Brain microvascular endothelial cell (primary cell): ENCODE measurements at regions not wholly inside any gene's neighbourhood (a gene's known extent, or its start where the extent isn't known, plus 50 kb on each side); places are given as distances from the start of the nearest gene placed in this dataset.

ENCODE experiments used
- DNase-seq: peaks from one replicate; pipeline ENCODE4 v3.0.0-alpha.2; 2020
- H3K27ac ChIP-seq: fragments of 250-450 bp; sonication (Bioruptor Pico); 2 replicates; pipeline ENCODE4 v1.5.1; 2020; ENCODE audit warnings: mild to moderate bottlenecking, moderate library complexity
- H3K27me3 ChIP-seq: fragments of 250-450 bp; sonication (Bioruptor Pico); replicated peaks from 2 replicates; pipeline ENCODE4 v1.5.1; 2020; ENCODE audit warnings: mild to moderate bottlenecking
- H3K36me3 ChIP-seq: fragments of 250-450 bp; sonication (Bioruptor Pico); replicated peaks from 2 replicates; pipeline ENCODE4 v1.5.1; 2020; ENCODE audit warnings: mild to moderate bottlenecking
- H3K4me3 ChIP-seq: 2 replicates; pipeline ENCODE4 v1.5.1; 2011; ENCODE audit warnings: low read depth, mild to moderate bottlenecking, control low read depth, low read length, moderate library complexity
- in situ Hi-C: cut with HindIII; loops from 2 replicates; pipeline ENCODE4 v1.10.0; 2017; ENCODE audit warnings: low sequenced_read_pairs, low pct_ligation_motif_present
- TF ChIP-seq, protein P1 (sequence below): IDR thresholded peaks from 2 replicates; pipeline ENCODE4 v1.5.1; 2011; ENCODE audit warnings: low read depth, mild to moderate bottlenecking, moderate library complexity, low read length, control low read depth, inconsistent platforms; ENCODE audit errors: missing control alignments

DNA sequence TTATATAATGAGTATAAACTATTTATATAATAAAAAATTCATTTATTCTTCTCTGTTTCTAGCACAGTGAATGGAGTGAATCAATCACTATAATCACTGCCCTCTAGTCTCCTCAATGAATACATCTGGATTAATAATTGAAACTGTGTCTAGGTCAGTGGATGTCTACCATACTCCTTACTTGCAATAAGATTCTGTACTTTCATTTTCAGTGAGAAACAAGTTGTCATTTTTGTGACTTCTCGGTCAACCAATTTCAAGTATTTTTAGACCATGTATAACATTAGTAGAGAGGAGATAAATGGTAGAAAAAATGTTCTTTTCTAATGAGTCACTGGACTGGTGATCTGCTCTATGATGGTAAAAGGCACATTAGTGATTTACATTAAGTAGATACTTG, 799.6 kb upstream of the CHAC2 start:
- Histone ChIP-seq H3K4me3 (no peak overlapping the region), H3K27ac (no peak overlapping the region), H3K27me3 (no peaks in the 10 kb centered on the region), H3K36me3 (no peaks in the 10 kb centered on the region)
- DNase-seq = no peak
- TF ChIP-seq, protein P1, sequence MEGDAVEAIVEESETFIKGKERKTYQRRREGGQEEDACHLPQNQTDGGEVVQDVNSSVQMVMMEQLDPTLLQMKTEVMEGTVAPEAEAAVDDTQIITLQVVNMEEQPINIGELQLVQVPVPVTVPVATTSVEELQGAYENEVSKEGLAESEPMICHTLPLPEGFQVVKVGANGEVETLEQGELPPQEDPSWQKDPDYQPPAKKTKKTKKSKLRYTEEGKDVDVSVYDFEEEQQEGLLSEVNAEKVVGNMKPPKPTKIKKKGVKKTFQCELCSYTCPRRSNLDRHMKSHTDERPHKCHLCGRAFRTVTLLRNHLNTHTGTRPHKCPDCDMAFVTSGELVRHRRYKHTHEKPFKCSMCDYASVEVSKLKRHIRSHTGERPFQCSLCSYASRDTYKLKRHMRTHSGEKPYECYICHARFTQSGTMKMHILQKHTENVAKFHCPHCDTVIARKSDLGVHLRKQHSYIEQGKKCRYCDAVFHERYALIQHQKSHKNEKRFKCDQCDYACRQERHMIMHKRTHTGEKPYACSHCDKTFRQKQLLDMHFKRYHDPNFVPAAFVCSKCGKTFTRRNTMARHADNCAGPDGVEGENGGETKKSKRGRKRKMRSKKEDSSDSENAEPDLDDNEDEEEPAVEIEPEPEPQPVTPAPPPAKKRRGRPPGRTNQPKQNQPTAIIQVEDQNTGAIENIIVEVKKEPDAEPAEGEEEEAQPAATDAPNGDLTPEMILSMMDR = no peak
- in situ Hi-C loops = no loop called here

DNA sequence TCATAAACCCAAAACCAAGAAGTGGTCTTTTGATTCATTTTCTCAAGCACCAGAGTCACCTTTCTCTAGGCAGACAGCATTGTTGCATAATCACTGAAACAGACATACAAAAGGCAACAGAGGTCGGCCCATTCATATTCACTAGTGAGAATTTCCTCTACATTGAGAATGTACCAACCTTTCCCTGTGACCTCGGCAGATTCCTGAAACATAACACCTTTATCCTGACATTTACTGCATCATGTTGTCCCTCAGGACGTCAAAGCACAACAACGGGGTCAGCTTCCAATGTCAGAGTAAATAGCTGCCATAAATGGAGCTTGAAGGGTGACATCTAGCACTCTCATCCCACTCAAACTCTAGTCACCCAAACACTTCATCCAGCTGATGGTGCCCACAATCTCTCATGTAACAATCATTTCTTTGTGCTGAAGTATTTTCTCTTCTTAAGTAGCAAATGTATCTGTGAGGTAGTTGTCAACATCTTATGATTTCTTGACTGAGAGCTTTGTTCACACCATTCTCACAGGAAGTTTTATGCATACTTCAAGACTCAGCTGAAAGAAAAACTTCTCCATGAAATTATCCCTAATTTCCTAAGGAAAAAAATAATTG, 802.6 kb upstream of the CHAC2 start:
- TF ChIP-seq, protein P1 = no peak
- H3K27me3 ChIP-seq = no peaks in the 10 kb centered on the region
- in situ Hi-C loops = no loop called here
- no peak for DNase-seq
- no peak overlapping the region for H3K4me3 ChIP-seq
- no peaks in the 10 kb centered on the region for H3K36me3 ChIP-seq
- H3K27ac ChIP-seq = no peak overlapping the region

DNA sequence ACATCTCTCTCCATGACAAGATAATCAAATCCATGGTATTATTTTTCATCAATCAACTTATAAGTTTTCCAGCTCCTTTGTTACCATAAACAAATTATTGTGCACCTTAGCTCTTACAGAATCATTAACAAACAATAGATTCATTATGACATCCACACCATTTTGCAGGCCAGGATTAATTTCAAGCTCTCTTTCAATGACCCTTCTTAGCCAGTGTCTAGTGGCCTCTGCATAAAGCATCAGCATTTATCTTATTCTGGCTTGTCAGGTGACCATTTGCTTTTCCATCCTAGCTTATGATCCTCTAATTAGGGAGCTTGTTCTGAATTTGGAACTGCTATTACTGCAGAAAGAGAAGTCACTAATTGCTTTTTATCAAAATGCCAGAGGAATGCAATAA, 806.2 kb upstream of the CHAC2 start:
- Histone ChIP-seq H3K36me3 (no peaks in the 10 kb centered on the region), H3K27me3 (no peaks in the 10 kb centered on the region), H3K4me3 (no peak overlapping the region), H3K27ac (no peak overlapping the region)
- DNase-seq = no peak
- in situ Hi-C loops = no loop called here
- TF ChIP-seq, protein P1 = no peak

DNA sequence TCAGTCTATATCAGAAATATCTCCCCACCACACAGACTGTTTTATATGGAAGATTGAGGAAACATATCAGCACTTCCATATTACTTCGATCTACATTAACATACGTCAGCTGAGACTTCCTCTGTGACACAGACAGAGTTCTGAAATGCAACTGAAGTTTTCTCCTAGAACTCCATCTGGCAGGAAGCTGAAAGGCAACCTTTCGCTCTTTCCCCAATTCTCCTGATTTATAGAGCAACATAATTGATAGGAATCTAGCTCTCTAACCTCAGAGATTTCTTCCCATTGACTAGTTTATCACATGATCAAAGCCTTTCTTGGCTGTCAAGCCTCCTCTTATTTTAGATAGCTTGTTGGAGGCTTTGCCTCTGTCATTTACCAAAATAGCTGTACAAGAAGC, 806.7 kb upstream of the CHAC2 start:
- in situ Hi-C loops = no loop called here

DNA sequence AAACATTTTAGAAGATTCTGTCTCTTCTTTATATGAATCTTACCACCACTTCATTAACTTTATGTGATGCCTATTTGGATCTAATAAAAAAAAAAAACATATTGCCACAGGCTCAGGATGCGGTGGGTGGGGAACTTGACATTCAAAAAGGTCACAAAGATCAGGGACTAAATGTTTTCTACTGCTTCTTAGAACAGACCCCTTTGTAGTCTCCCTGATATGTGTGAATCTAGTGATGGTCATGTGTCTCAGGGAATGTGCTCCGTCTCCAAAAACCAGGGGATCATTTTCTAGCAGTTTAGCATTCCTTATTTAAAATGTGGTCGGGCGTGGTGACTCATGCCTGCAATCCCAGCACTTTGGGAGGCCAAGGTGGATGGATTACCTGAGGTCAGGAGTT, 807.8 kb upstream of the CHAC2 start:
- TF ChIP-seq, protein P1 = no peak
- in situ Hi-C loops = no loop called here

More for the DNA sequence above, 806.7 kb upstream of the CHAC2 start:
- H3K27me3 ChIP-seq = no peaks in the 10 kb centered on the region
- H3K4me3 ChIP-seq = no peak overlapping the region
- no peak for DNase-seq
- TF ChIP-seq, protein P1 = no peak
- no peaks in the 10 kb centered on the region for H3K36me3 ChIP-seq
- H3K27ac ChIP-seq = no peak overlapping the region

DNA sequence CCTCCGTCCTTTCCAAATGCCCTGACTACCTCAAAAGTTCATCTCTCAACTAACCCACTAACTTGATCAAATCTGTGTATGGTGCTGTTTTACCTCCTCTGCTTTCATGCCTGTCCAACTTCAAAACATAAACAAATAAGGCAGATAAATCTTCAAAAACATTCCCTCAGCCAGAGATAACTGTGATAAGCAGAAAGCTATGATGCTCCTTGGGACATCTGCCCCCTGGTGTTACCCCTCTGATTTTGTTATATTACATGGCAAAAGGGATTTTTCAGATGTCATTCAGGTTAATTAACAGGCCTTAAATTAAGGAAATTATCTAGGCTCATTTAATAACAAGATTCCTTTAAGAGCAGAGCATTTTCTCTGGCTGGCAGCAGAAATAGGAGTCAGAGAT, 810.8 kb upstream of the CHAC2 start:
- TF ChIP-seq, protein P1 = peak; percentile 40
- no peak overlapping the region for H3K27ac ChIP-seq
- no peak overlapping the region for H3K4me3 ChIP-seq
- no peaks in the 10 kb centered on the region for H3K27me3 ChIP-seq
- H3K36me3 ChIP-seq = no peaks in the 10 kb centered on the region
- in situ Hi-C loops = no loop called here
- DNase-seq = no peak

More for the DNA sequence above, 807.8 kb upstream of the CHAC2 start:
- Histone ChIP-seq H3K27ac (no peak overlapping the region), H3K27me3 (no peaks in the 10 kb centered on the region), H3K4me3 (no peak overlapping the region), H3K36me3 (no peaks in the 10 kb centered on the region)
- no peak for DNase-seq
